Mesenchymal stem cell (in vitro differentiated cells and primary cell): ENCODE measurements at regions not wholly inside any gene's neighbourhood (a gene's known extent, or its start where the extent isn't known, plus 50 kb on each side); places are given as distances from the start of the nearest gene placed in this dataset.

Experiments
- DNase-seq: peaks from one replicate; pipeline ENCODE4 v3.0.0-alpha.2; 2013
- H2AFZ ChIP-seq: one replicate; pipeline ENCODE4 v1.6.1; 2013; ENCODE audit warnings: low read depth, mild to moderate bottlenecking, control low read depth, inconsistent platforms, low read length, moderate library complexity
- H2AK5ac ChIP-seq: 2 replicates; pipeline ENCODE4 v1.6.1; 2013; ENCODE audit warnings: low read length, moderate library complexity, mild to moderate bottlenecking, inconsistent platforms; ENCODE audit not compliant: severe bottlenecking
- H2BK120ac ChIP-seq: one replicate; pipeline ENCODE4 v1.6.1; 2013; ENCODE audit warnings: low read depth, mild to moderate bottlenecking, inconsistent platforms, low read length, moderate library complexity
- H2BK12ac ChIP-seq, 2 experiments: one replicate each; pipeline ENCODE4 v1.6.1; 2013; ENCODE audit warnings: inconsistent platforms in 2 of 2, low read length in 2 of 2, mild to moderate bottlenecking in 2 of 2, moderate library complexity in 2 of 2, control low read depth in 1 of 2
- H2BK15ac ChIP-seq: one replicate; pipeline ENCODE4 v1.6.1; 2013; ENCODE audit warnings: mild to moderate bottlenecking, low read depth, inconsistent platforms; ENCODE audit not compliant: poor library complexity, severe bottlenecking
- H2BK5ac ChIP-seq: 2 replicates; pipeline ENCODE4 v1.6.1; 2013; ENCODE audit warnings: low read depth, mild to moderate bottlenecking, low read length, control low read depth, inconsistent platforms; ENCODE audit not compliant: poor library complexity, severe bottlenecking
- H3K14ac ChIP-seq, 2 experiments: one replicate each; pipeline ENCODE4 v1.6.1; 2013; ENCODE audit warnings: inconsistent platforms in 2 of 2, low read length in 2 of 2, control low read depth in 1 of 2, mild to moderate bottlenecking in 1 of 2, moderate library complexity in 1 of 2
- H3K18ac ChIP-seq, 2 experiments: one replicate each; pipeline ENCODE4 v1.6.1; 2013; ENCODE audit warnings: inconsistent platforms in 2 of 2, low read length in 2 of 2, control low read depth in 1 of 2, low read depth in 1 of 2, mild to moderate bottlenecking in 1 of 2
- H3K23ac ChIP-seq, 2 experiments: one replicate each; pipeline ENCODE4 v1.6.1; 2013; ENCODE audit warnings: inconsistent platforms in 2 of 2, low read length in 2 of 2, mild to moderate bottlenecking in 2 of 2, moderate library complexity in 2 of 2, control low read depth in 1 of 2
- H3K27ac ChIP-seq: 2 replicates; pipeline ENCODE4 v1.5.1; 2013; ENCODE audit warnings: mild to moderate bottlenecking, moderate library complexity, low read length, control low read depth, inconsistent platforms; ENCODE audit not compliant: poor library complexity, severe bottlenecking
- H3K27me3 ChIP-seq, 2 experiments: 2 replicates each; pipeline versions ENCODE4 v1.6.1 to v1.7.0; 2013; ENCODE audit warnings: low read length in 2 of 2, mild to moderate bottlenecking in 2 of 2, moderate library complexity in 2 of 2, control low read depth in 1 of 2, inconsistent platforms in 1 of 2; ENCODE audit not compliant: control insufficient read depth in 1 of 2, insufficient read depth in 1 of 2
- H3K36me3 ChIP-seq, 2 experiments: 2 replicates each; pipeline versions ENCODE4 v1.6.1 to v1.7.0; 2013; ENCODE audit warnings: low read length in 2 of 2, control low read depth in 1 of 2, inconsistent platforms in 1 of 2, low read depth in 1 of 2, mild to moderate bottlenecking in 1 of 2; ENCODE audit not compliant: insufficient read depth in 2 of 2, control insufficient read depth in 1 of 2
- H3K4ac ChIP-seq, 2 experiments: one replicate each; pipeline ENCODE4 v1.6.1; 2013; ENCODE audit warnings: inconsistent platforms in 2 of 2, low read length in 2 of 2, mild to moderate bottlenecking in 2 of 2, moderate library complexity in 2 of 2, control low read depth in 1 of 2, low read depth in 1 of 2
- H3K4me1 ChIP-seq: 2 replicates; pipeline ENCODE4 v1.6.1; 2013; ENCODE audit warnings: low read depth, low read length, control low read depth; ENCODE audit not compliant: control insufficient read depth, insufficient read depth
- H3K4me2 ChIP-seq: 2 replicates; pipeline ENCODE4 v1.6.1; 2013; ENCODE audit warnings: low read length, mild to moderate bottlenecking, inconsistent platforms; ENCODE audit not compliant: poor library complexity, severe bottlenecking
- H3K4me3 ChIP-seq, 2 experiments: 2 replicates each; pipeline versions ENCODE4 v1.5.1 to v1.7.0; 2013; ENCODE audit warnings: low read length in 2 of 2, mild to moderate bottlenecking in 2 of 2, control low read depth in 1 of 2, low read depth in 1 of 2; ENCODE audit not compliant: insufficient read depth in 1 of 2
- H3K79me1 ChIP-seq: replicated peaks from 2 replicates; pipeline ENCODE4 v1.6.1; 2013; ENCODE audit warnings: mild to moderate bottlenecking, control low read depth, low read length, inconsistent platforms; ENCODE audit not compliant: poor library complexity, severe bottlenecking
- H3K9ac ChIP-seq: 2 replicates; pipeline ENCODE4 v1.7.0; 2013; ENCODE audit warnings: mild to moderate bottlenecking, low read length, moderate library complexity
- H3K9me3 ChIP-seq: 2 replicates; pipeline ENCODE4 v1.7.0; 2013; ENCODE audit warnings: mild to moderate bottlenecking, low read length; ENCODE audit not compliant: control insufficient read depth
- H4K8ac ChIP-seq: one replicate; pipeline ENCODE4 v1.6.1; 2013; ENCODE audit warnings: inconsistent platforms, mild to moderate bottlenecking, low read length, moderate library complexity
- H4K91ac ChIP-seq: one replicate; pipeline ENCODE4 v1.6.1; 2013; ENCODE audit warnings: mild to moderate bottlenecking, low read length, inconsistent platforms
- WGBS: methylation state at CpG from one replicate; pipeline ENCODE4 v1.1.7; 2013; ENCODE audit warnings: mixed read lengths; 5-methylcytosine and 5-hydroxymethylcytosine counted together

GRCh38 chr19:31083105-31083504 lies 266.1 kb downstream of the TSHZ3 start:
- Histone ChIP-seq H3K27me3 (peaks cover 0 to 18% of the 10 kb centered on the region in 2 experiments), H2AK5ac (no peak overlapping the region), H3K79me1 (no peaks in the 10 kb centered on the region), H2BK120ac (no peak overlapping the region), H2AFZ (no peak overlapping the region), H3K4me1 (no peaks in the 10 kb centered on the region), H4K8ac (no peak overlapping the region), H2BK15ac (no peak overlapping the region), H4K91ac (no peak overlapping the region), H2BK5ac (no peak overlapping the region), H3K4me2 (no peak overlapping the region), H3K4me3 (no peak overlapping the region), H3K4ac (no peak overlapping the region), H3K9me3 (no peaks in the 10 kb centered on the region), H3K23ac (no peak overlapping the region), H3K27ac (no peak overlapping the region), H3K18ac (no peak overlapping the region), H3K9ac (no peak overlapping the region), H3K36me3 (no peaks in the 10 kb centered on the region), H2BK12ac (no peak overlapping the region), H3K14ac (no peak overlapping the region)
- DNase-seq, result no peak
- 86% methylated on average over 3 of the region's 3 CpGs for WGBS

- Histone ChIP-seq H3K4ac (no peak overlapping the region), H3K27me3 (peaks cover 0 to 34% of the 10 kb centered on the region in 2 experiments), H4K91ac (no peak overlapping the region), H2BK15ac (no peak overlapping the region), H3K14ac (no peak overlapping the region), H2AFZ (no peak overlapping the region), H3K4me1 (peaks cover 14% of the 10 kb centered on the region), H2BK12ac (no peak overlapping the region), H3K27ac (no peak overlapping the region), H2BK5ac (no peak overlapping the region), H3K9ac (no peak overlapping the region), H3K36me3 (no peaks in the 10 kb centered on the region), H3K4me2 (no peak overlapping the region), H2BK120ac (no peak overlapping the region), H3K9me3 (no peaks in the 10 kb centered on the region), H2AK5ac (no peak overlapping the region), H3K79me1 (no peaks in the 10 kb centered on the region), H3K18ac (no peak overlapping the region), H4K8ac (no peak overlapping the region), H3K23ac (no peak overlapping the region), H3K4me3 (no peak overlapping the region)
- WGBS, result 89% methylated on average over 2 of the region's 6 CpGs
- no peak for DNase-seq
Observed at GRCh38 chr19:31075146-31075655, 274.0 kb downstream of the TSHZ3 start.

GRCh38 chr19:31074199-31075125 lies 274.8 kb downstream of the TSHZ3 start:
- peaks cover 0 to 29% of the 10 kb centered on the region in 2 experiments for H3K27me3 ChIP-seq
- no peak overlapping the region for H2AK5ac ChIP-seq
- H3K27ac ChIP-seq, result no peak overlapping the region
- H2BK12ac ChIP-seq, result no peak overlapping the region
- no peak overlapping the region for H4K91ac ChIP-seq
- no peak overlapping the region for H2BK15ac ChIP-seq
- H3K23ac ChIP-seq, result no peak overlapping the region
- no peak overlapping the region for H3K14ac ChIP-seq
- WGBS, result 84% methylated on average over 10 of the region's 13 CpGs
- no peak overlapping the region for H3K9ac ChIP-seq
- H3K4me1 ChIP-seq, result peaks cover 14% of the 10 kb centered on the region
- no peak overlapping the region for H2BK5ac ChIP-seq
- no peak overlapping the region for H2BK120ac ChIP-seq
- H3K18ac ChIP-seq, result peak overlapping the region in 1 of 2 experiments; percentile 9
- no peak overlapping the region for H3K4ac ChIP-seq
- no peak for DNase-seq
- no peak overlapping the region for H4K8ac ChIP-seq
- no peaks in the 10 kb centered on the region for H3K79me1 ChIP-seq
- H3K36me3 ChIP-seq, result no peaks in the 10 kb centered on the region
- peak overlapping the region in 1 of 2 experiments; percentile 52 for H3K4me3 ChIP-seq
- no peak overlapping the region for H3K4me2 ChIP-seq
- H3K9me3 ChIP-seq, result no peaks in the 10 kb centered on the region
- H2AFZ ChIP-seq, result no peak overlapping the region

GRCh38 chr19:31073485-31074198 lies 275.6 kb downstream of the TSHZ3 start:
- DNase-seq, result no peak
- WGBS, result 59% methylated on average over 8 of the region's 9 CpGs
- Histone ChIP-seq H3K14ac (no peak overlapping the region), H4K8ac (no peak overlapping the region), H3K4me3 (peak overlapping the region in 1 of 2 experiments; percentile 52), H4K91ac (no peak overlapping the region), H3K4me1 (peaks cover 14% of the 10 kb centered on the region), H3K4ac (no peak overlapping the region), H2BK120ac (no peak overlapping the region), H2BK5ac (no peak overlapping the region), H2AFZ (no peak overlapping the region), H2BK15ac (no peak overlapping the region), H3K18ac (no peak overlapping the region), H3K27me3 (peaks cover 0 to 21% of the 10 kb centered on the region in 2 experiments), H3K27ac (no peak overlapping the region), H3K9ac (no peak overlapping the region), H3K9me3 (no peaks in the 10 kb centered on the region), H3K79me1 (no peaks in the 10 kb centered on the region), H3K4me2 (no peak overlapping the region), H2AK5ac (no peak overlapping the region), H3K23ac (no peak overlapping the region), H2BK12ac (no peak overlapping the region), H3K36me3 (no peaks in the 10 kb centered on the region)
